ENCODE measurements at regions not wholly inside any gene's neighbourhood (a gene's known extent, or its start where the extent isn't known, plus 50 kb on each side); places are given as distances from the start of the nearest gene placed in this dataset.

DNA sequence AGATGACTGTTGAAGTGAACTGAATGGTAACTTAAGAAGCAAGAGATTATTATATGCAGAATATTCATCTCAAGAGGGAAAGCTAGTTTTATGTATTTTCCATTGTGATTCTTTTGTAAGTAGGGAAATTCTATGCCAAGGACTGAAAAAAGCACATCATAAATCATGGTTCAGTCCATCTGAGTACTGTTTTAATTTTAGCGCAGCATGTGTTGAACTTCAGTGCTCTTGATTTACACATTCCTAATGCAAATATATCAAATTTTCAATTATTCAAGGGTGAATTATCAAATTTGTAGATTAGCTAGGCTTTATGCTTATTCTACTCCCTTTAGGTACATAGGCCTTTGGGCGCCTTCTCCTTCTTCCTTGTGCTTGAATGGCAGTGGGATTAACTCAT, 50.3 kb upstream of the TCF12 start:
- no peaks in the 10 kb centered on the region for H3K27me3 ChIP-seq (ENCODE audit: control insufficient read depth, insufficient read depth, low read length)
- TF ChIP-seq, protein P1, sequence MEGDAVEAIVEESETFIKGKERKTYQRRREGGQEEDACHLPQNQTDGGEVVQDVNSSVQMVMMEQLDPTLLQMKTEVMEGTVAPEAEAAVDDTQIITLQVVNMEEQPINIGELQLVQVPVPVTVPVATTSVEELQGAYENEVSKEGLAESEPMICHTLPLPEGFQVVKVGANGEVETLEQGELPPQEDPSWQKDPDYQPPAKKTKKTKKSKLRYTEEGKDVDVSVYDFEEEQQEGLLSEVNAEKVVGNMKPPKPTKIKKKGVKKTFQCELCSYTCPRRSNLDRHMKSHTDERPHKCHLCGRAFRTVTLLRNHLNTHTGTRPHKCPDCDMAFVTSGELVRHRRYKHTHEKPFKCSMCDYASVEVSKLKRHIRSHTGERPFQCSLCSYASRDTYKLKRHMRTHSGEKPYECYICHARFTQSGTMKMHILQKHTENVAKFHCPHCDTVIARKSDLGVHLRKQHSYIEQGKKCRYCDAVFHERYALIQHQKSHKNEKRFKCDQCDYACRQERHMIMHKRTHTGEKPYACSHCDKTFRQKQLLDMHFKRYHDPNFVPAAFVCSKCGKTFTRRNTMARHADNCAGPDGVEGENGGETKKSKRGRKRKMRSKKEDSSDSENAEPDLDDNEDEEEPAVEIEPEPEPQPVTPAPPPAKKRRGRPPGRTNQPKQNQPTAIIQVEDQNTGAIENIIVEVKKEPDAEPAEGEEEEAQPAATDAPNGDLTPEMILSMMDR (IDR thresholded peaks at IDR 0.05; ENCODE audit: insufficient read depth, low read length, poor library complexity, severe bottlenecking), result no peak
- no peaks in the 10 kb centered on the region for H3K36me3 ChIP-seq (ENCODE audit: control insufficient read depth, insufficient read depth, low read length)
- H3K4me3 ChIP-seq (ENCODE audit: low read depth, low read length), result no peak overlapping the region
- no peak for DNase-seq (ENCODE audit: low read depth)

DNA sequence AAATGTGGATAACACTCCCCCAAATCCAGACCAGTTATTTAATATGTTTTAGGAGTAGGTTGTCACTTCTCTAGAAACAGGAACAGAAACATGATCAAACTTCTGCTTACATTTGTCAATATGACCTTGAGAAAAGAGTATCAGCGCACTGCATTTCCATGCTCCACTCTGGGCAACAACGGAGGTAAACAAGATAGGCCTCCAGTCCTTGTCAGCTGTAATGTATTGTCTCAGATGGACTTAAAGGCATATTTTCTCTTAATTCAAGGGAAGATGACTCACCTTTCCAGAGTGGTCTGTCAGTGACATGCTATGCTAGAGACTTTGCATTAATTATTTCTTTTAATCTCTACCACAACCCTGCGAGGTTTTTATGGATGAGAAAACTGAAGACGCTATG, 51.6 kb upstream of the TCF12 start:
- Histone ChIP-seq H3K4me3 (ENCODE audit: low read depth, low read length) (no peak overlapping the region), H3K36me3 (ENCODE audit: control insufficient read depth, insufficient read depth, low read length) (no peaks in the 10 kb centered on the region), H3K27me3 (ENCODE audit: control insufficient read depth, insufficient read depth, low read length) (no peaks in the 10 kb centered on the region)
- TF ChIP-seq, protein P1 (IDR thresholded peaks at IDR 0.05; ENCODE audit: insufficient read depth, low read length, poor library complexity, severe bottlenecking), result no peak
- DNase-seq (ENCODE audit: low read depth), result no peak

DNA sequence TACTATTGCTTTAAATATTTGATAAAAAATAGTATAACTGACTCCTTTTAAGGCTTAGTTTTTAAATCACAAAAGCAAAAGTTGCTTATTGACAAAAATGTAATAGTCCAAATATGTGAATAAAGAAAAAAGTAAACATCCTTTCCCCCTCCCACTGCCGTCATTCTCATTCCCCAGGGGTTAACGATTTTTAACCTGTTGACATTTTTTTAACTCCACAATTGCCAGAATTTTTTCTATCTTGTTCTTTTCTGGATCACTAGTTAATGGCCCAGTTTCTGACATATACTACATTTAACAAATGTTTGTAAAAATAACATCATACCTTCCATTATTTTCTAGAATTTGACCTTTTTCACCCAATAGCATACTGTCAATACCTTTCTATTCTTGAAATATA, 60.6 kb upstream of the TCF12 start:
- Histone ChIP-seq H3K4me3 (ENCODE audit: low read depth, low read length) (no peak overlapping the region), H3K36me3 (ENCODE audit: control insufficient read depth, insufficient read depth, low read length) (no peaks in the 10 kb centered on the region), H3K27me3 (ENCODE audit: control insufficient read depth, insufficient read depth, low read length) (no peaks in the 10 kb centered on the region)
- TF ChIP-seq, protein P1 (IDR thresholded peaks at IDR 0.05; ENCODE audit: insufficient read depth, low read length, poor library complexity, severe bottlenecking), result no peak
- DNase-seq (ENCODE audit: low read depth), result no peak

DNA sequence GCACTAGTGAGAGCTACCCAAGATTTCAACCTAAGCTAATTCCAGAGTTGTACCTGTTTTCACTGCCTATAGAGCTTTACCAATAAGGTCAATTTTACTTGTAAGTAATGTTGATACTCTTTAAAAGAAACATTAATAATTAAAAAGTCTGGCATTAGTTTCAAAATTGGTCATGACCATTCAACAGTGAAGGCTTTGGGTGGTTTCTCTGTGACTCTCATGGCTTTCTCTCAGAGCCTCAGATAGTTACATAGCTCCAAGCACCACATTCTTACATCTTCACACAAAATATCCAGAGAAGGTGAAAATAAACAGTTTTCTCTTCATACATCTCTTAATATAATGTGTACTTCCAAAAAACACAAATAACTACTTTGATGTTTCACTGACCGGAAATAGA, 61.5 kb upstream of the TCF12 start:
- no peak for DNase-seq (ENCODE audit: low read depth)
- Histone ChIP-seq H3K4me3 (ENCODE audit: low read depth, low read length) (no peak overlapping the region), H3K27me3 (ENCODE audit: control insufficient read depth, insufficient read depth, low read length) (no peaks in the 10 kb centered on the region), H3K36me3 (ENCODE audit: control insufficient read depth, insufficient read depth, low read length) (no peaks in the 10 kb centered on the region)
- TF ChIP-seq, protein P1 (IDR thresholded peaks at IDR 0.05; ENCODE audit: insufficient read depth, low read length, poor library complexity, severe bottlenecking), result no peak

DNA sequence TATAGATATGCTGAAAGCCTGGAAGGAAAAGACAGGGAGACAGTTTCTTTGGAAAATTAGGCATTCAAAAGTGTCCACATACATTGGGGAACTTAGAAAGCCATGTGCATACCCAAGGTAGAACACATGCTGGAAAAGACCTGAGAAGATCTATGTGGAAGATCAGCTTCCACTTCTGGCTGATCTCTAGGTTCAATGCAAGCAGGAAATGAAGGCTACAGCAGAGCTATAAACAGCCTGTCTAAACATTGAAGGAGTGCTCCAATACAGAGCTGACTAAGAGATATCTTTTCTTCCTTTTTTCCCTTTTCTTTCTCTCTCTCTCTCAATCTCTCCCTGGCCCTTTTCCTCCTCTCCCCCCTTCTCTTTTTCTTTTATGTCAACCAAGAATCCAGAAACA, 73.6 kb upstream of the TCF12 start:
- TF ChIP-seq, protein P1 (IDR thresholded peaks at IDR 0.05; ENCODE audit: insufficient read depth, low read length, poor library complexity, severe bottlenecking), result no peak
- H3K27me3 ChIP-seq (ENCODE audit: control insufficient read depth, insufficient read depth, low read length), result no peaks in the 10 kb centered on the region
- H3K4me3 ChIP-seq (ENCODE audit: low read depth, low read length), result no peak overlapping the region

DNA sequence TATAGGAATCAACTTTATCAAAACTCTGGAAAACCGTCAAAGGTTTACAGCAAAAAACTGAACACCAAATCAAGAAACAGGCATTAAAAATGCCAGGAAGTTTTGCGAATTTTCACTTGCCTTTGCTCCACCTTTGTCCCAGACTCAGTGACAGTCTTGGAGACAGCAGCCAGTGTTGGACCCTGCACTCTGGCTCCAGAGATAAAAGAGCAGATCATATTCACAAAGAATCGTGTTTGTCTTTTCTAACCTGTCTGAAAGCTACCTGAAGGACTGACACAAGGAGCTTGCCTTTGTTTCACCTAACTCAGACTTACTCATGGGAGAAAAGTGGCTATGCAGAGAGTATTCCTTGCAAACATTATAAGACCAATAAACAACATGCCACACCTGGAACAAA, 74.0 kb upstream of the TCF12 start:
- Histone ChIP-seq H3K27me3 (ENCODE audit: control insufficient read depth, insufficient read depth, low read length) (no peaks in the 10 kb centered on the region), H3K36me3 (ENCODE audit: control insufficient read depth, insufficient read depth, low read length) (no peaks in the 10 kb centered on the region), H3K4me3 (ENCODE audit: low read depth, low read length) (no peak overlapping the region)
- TF ChIP-seq, protein P1 (IDR thresholded peaks at IDR 0.05; ENCODE audit: insufficient read depth, low read length, poor library complexity, severe bottlenecking), result no peak
- no peak for DNase-seq (ENCODE audit: low read depth)

More for the DNA sequence above, 73.6 kb upstream of the TCF12 start:
- H3K36me3 ChIP-seq (ENCODE audit: control insufficient read depth, insufficient read depth, low read length), result no peaks in the 10 kb centered on the region
- no peak for DNase-seq (ENCODE audit: low read depth)
